NB4 (cell line): ENCODE measurements at regions not wholly inside any gene's neighbourhood (a gene's known extent, or its start where the extent isn't known, plus 50 kb on each side); places are given as distances from the start of the nearest gene placed in this dataset.

Source experiments
- POLR2A ChIP-seq: IDR thresholded peaks from 2 replicates; pipeline ENCODE4 v1.6.1; 2011; ENCODE audit warnings: mild to moderate bottlenecking; ENCODE audit not compliant: insufficient read length; ENCODE audit errors: extremely low read depth
- TF ChIP-seq, protein P1 (sequence below): IDR thresholded peaks from one replicate; pipeline ENCODE4 v1.5.1; 2012; ENCODE audit warnings: low read depth, low read length

- TF ChIP-seq, protein P1, sequence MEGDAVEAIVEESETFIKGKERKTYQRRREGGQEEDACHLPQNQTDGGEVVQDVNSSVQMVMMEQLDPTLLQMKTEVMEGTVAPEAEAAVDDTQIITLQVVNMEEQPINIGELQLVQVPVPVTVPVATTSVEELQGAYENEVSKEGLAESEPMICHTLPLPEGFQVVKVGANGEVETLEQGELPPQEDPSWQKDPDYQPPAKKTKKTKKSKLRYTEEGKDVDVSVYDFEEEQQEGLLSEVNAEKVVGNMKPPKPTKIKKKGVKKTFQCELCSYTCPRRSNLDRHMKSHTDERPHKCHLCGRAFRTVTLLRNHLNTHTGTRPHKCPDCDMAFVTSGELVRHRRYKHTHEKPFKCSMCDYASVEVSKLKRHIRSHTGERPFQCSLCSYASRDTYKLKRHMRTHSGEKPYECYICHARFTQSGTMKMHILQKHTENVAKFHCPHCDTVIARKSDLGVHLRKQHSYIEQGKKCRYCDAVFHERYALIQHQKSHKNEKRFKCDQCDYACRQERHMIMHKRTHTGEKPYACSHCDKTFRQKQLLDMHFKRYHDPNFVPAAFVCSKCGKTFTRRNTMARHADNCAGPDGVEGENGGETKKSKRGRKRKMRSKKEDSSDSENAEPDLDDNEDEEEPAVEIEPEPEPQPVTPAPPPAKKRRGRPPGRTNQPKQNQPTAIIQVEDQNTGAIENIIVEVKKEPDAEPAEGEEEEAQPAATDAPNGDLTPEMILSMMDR, result no peak
- no peak for TF ChIP-seq POLR2A
These were observed 107.2 kb downstream of the GTPBP8 start for GRCh38 chr3:113097960-113098447.
